ENCODE measurements at regions not wholly inside any gene's neighbourhood (a gene's known extent, or its start where the extent isn't known, plus 50 kb on each side); places are given as distances from the start of the nearest gene placed in this dataset.

DNA sequence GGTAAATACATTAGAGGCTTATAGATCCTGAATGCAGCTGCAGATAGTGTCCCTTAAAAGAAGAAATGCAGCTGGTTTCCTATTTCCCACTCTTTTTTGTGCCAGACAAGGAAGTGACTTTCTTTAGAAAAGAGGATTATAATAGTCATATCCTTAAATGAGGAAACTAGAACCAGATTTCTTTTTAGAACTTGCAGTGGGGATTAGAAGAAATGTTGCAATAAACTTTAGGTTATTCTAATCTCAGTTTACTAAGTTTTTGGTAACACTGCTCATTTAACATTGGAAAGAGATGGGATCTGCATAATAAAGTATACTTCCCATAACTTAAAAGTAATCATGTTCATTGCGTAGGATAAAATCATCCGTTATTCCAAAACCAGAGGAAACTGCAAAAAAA lies 101.9 kb downstream of the SLIT2 start:
- H3K79me2 ChIP-seq (ENCODE audit: insufficient read depth, low read length) = no peaks in the 10 kb centered on the region
- H3K9me3 ChIP-seq (ENCODE audit: insufficient read depth, low read length) = no peaks in the 10 kb centered on the region
- H3K4me3 ChIP-seq (ENCODE audit: insufficient read depth, low read length, poor library complexity, severe bottlenecking) = no peak overlapping the region
- H3K27me3 ChIP-seq (ENCODE audit: low read length) = no peaks in the 10 kb centered on the region; the same call in 1 of the 2 replicates
- no peaks in the 10 kb centered on the region for H3F3A ChIP-seq (ENCODE audit: insufficient read depth)
- no peak overlapping the region for H3K9ac ChIP-seq (ENCODE audit: low read length)
- H3K9me2 ChIP-seq (replicated peaks; ENCODE audit: insufficient read depth, low read length) = no peaks in the 10 kb centered on the region
- no peak overlapping the region for H3K27ac ChIP-seq (ENCODE audit: low read depth, low read length)
- H3K36me3 ChIP-seq (ENCODE audit: low read length) = no peaks in the 10 kb centered on the region
- H2AFZ ChIP-seq (ENCODE audit: low read depth, low read length, severe bottlenecking) = no peak overlapping the region
- TF ChIP-seq EZH2phosphoT487 (conservative IDR thresholded peaks at IDR 0.05; ENCODE audit: low read length) (no peak), CTCF (IDR thresholded peaks at IDR 0.05; ENCODE audit: insufficient read depth, low read length, poor library complexity, severe bottlenecking) (no peak)
- no peak overlapping the region for H3K4me2 ChIP-seq (ENCODE audit: low read depth, low read length, poor library complexity, severe bottlenecking)
- H4K20me1 ChIP-seq (ENCODE audit: low read depth, low read length) = no peaks in the 10 kb centered on the region

GRCh38 chr4:20354120-20354519 lies 102.4 kb downstream of the SLIT2 start:
- no peaks in the 10 kb centered on the region for H4K20me1 ChIP-seq (ENCODE audit: low read depth, low read length)
- no peak overlapping the region for H3K27ac ChIP-seq (ENCODE audit: low read depth, low read length)
- no peaks in the 10 kb centered on the region for H3F3A ChIP-seq (ENCODE audit: insufficient read depth)
- H3K4me3 ChIP-seq (ENCODE audit: insufficient read depth, low read length, poor library complexity, severe bottlenecking) = no peak overlapping the region
- no peaks in the 10 kb centered on the region for H3K9me2 ChIP-seq (replicated peaks; ENCODE audit: insufficient read depth, low read length)
- TF ChIP-seq EZH2phosphoT487 (conservative IDR thresholded peaks at IDR 0.05; ENCODE audit: low read length) (no peak), CTCF (IDR thresholded peaks at IDR 0.05; ENCODE audit: insufficient read depth, low read length, poor library complexity, severe bottlenecking) (no peak)
- H3K4me2 ChIP-seq (ENCODE audit: low read depth, low read length, poor library complexity, severe bottlenecking) = no peak overlapping the region
- H3K9me3 ChIP-seq (ENCODE audit: insufficient read depth, low read length) = no peaks in the 10 kb centered on the region
- H3K9ac ChIP-seq (ENCODE audit: low read length) = no peak overlapping the region
- H3K27me3 ChIP-seq (ENCODE audit: low read length) = no peaks in the 10 kb centered on the region; the same call in 1 of the 2 replicates
- H3K79me2 ChIP-seq (ENCODE audit: insufficient read depth, low read length) = no peaks in the 10 kb centered on the region
- no peaks in the 10 kb centered on the region for H3K36me3 ChIP-seq (ENCODE audit: low read length)
- no peak overlapping the region for H2AFZ ChIP-seq (ENCODE audit: low read depth, low read length, severe bottlenecking)

GRCh38 chr4:20356565-20356964 lies 104.9 kb downstream of the SLIT2 start:
- Histone ChIP-seq H2AFZ (ENCODE audit: low read depth, low read length, severe bottlenecking) (no peak overlapping the region), H3K79me2 (ENCODE audit: insufficient read depth, low read length) (no peaks in the 10 kb centered on the region), H3K36me3 (ENCODE audit: low read length) (no peaks in the 10 kb centered on the region), H3F3A (ENCODE audit: insufficient read depth) (no peaks in the 10 kb centered on the region), H3K9ac (ENCODE audit: low read length) (no peak overlapping the region), H4K20me1 (ENCODE audit: low read depth, low read length) (no peaks in the 10 kb centered on the region), H3K27me3 (ENCODE audit: low read length) (no peaks in the 10 kb centered on the region; the same call in 1 of the 2 replicates), H3K4me2 (ENCODE audit: low read depth, low read length, poor library complexity, severe bottlenecking) (no peak overlapping the region), H3K27ac (ENCODE audit: low read depth, low read length) (no peak overlapping the region), H3K9me2 (replicated peaks; ENCODE audit: insufficient read depth, low read length) (no peaks in the 10 kb centered on the region), H3K9me3 (ENCODE audit: insufficient read depth, low read length) (no peaks in the 10 kb centered on the region), H3K4me3 (ENCODE audit: insufficient read depth, low read length, poor library complexity, severe bottlenecking) (no peak overlapping the region)
- TF ChIP-seq EZH2phosphoT487 (conservative IDR thresholded peaks at IDR 0.05; ENCODE audit: low read length) = no peak
- no peak for TF ChIP-seq CTCF (IDR thresholded peaks at IDR 0.05; ENCODE audit: insufficient read depth, low read length, poor library complexity, severe bottlenecking)
